MM.1S (cell line): ENCODE measurements at regions not wholly inside any gene's neighbourhood (a gene's known extent, or its start where the extent isn't known, plus 50 kb on each side); places are given as distances from the start of the nearest gene placed in this dataset.
"Not testable (repeated sequence)": the region's sequence is repeated elsewhere in the genome, so short reads cannot be mapped to it uniquely, and the experiment has no call there.

ENCODE experiments used
- EZH2 ChIP-seq: fragments of 300-600 bp; sonication (generic); optimal IDR thresholded peaks from 2 replicates; pipeline ENCODE3; 2017; ENCODE audit warnings: low read depth, mild to moderate bottlenecking, antibody characterized with exemption, low read length, mixed read lengths
- EZH2phosphoT487 ChIP-seq: fragments of 300-600 bp; sonication (generic); IDR thresholded peaks from 2 replicates; pipeline ENCODE4 v1.6.1; 2018; ENCODE audit warnings: antibody characterized with exemption, low read length
- TF ChIP-seq, protein P1 (sequence below): fragments of 300-600 bp; sonication (generic); IDR thresholded peaks from 2 replicates; pipeline ENCODE4 v1.5.1; 2016; ENCODE audit warnings: antibody characterized with exemption, low read length, mixed read lengths

DNA sequence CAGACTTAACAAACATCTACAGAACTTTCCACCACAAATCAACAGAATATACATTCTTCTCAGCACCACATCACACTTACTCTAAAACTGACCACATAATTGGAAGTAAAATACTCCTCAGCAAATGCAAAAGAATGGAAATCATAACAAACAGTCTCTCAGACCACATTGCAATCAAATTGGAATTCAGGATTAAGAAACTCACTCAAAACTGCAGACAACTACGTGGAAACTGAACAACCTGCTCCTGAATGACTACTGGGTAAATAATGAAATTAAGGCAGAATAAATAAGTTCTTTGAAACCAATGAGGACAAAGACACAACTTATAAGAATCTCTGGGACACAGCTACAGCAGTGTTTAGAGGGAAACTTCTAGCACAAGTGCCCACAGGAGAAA, 292.7 kb downstream of the RND3 start:
- TF ChIP-seq, protein P1, sequence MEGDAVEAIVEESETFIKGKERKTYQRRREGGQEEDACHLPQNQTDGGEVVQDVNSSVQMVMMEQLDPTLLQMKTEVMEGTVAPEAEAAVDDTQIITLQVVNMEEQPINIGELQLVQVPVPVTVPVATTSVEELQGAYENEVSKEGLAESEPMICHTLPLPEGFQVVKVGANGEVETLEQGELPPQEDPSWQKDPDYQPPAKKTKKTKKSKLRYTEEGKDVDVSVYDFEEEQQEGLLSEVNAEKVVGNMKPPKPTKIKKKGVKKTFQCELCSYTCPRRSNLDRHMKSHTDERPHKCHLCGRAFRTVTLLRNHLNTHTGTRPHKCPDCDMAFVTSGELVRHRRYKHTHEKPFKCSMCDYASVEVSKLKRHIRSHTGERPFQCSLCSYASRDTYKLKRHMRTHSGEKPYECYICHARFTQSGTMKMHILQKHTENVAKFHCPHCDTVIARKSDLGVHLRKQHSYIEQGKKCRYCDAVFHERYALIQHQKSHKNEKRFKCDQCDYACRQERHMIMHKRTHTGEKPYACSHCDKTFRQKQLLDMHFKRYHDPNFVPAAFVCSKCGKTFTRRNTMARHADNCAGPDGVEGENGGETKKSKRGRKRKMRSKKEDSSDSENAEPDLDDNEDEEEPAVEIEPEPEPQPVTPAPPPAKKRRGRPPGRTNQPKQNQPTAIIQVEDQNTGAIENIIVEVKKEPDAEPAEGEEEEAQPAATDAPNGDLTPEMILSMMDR = not testable (repeated sequence)
- TF ChIP-seq EZH2, EZH2phosphoT487: not testable (repeated sequence)
